GM13977 (cell line): ENCODE measurements at regions not wholly inside any gene's neighbourhood (a gene's known extent, or its start where the extent isn't known, plus 50 kb on each side); places are given as distances from the start of the nearest gene placed in this dataset.
"Not testable (repeated sequence)": the region's sequence is repeated elsewhere in the genome, so short reads cannot be mapped to it uniquely, and the experiment has no call there.

ENCODE experiments used
- DNase-seq: peaks from one replicate; pipeline ENCODE4 v3.0.0; 2012; ENCODE audit warnings: low spot score
- in situ Hi-C: fragments of 300-500 bp; cut with MboI; formaldehyde crosslinking; loops from one replicate; pipeline ENCODE4 v1.12.0; 2022; ENCODE audit warnings: low sequenced_read_pairs, low pct_unique_long_range_greater_than_20kb, mixed read lengths, inconsistent platforms; ENCODE audit not compliant: unreplicated experiment
- TF ChIP-seq, protein P1 (sequence below): IDR thresholded peaks from 2 replicates; pipeline ENCODE4 v1.5.1; 2012; ENCODE audit warnings: mild to moderate bottlenecking, control low read depth; ENCODE audit not compliant: insufficient read depth; ENCODE audit errors: extremely low read depth, missing control alignments

DNA sequence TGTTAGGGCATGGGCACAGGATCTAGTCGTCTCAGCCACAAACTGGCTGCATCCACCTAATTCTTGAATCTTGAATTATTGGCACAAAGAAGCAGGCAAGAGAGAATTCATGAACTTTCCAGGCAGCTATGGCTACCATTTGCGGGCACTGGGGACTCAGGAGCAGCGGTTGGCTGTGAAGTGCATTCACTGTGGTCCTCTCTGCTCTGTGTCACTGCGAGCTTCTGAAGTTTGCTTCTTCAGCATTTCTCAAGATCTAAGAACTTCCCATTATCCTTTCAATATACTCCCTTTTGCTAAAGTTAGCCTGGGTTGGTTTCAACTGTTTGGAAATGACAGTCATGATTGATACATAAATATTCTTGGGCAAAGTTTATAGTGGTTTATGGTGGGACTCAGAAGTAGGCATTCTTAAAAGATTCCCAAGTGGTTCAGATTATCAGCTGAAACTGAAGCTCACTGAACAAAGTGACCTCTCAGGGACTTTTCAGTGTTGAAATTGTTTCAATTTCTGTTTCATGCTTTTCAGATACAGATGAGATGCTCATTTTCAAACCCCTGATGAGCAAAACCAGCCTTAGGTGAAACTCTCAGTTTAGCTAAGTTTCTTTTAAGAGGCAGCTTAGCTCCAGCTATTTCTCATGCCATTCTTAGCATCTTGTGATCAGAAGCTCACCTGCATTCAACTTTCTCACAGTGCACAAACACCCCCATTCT is 1258.3 kb upstream of the GYPC start:
- in situ Hi-C loops, result no loop called here

DNA sequence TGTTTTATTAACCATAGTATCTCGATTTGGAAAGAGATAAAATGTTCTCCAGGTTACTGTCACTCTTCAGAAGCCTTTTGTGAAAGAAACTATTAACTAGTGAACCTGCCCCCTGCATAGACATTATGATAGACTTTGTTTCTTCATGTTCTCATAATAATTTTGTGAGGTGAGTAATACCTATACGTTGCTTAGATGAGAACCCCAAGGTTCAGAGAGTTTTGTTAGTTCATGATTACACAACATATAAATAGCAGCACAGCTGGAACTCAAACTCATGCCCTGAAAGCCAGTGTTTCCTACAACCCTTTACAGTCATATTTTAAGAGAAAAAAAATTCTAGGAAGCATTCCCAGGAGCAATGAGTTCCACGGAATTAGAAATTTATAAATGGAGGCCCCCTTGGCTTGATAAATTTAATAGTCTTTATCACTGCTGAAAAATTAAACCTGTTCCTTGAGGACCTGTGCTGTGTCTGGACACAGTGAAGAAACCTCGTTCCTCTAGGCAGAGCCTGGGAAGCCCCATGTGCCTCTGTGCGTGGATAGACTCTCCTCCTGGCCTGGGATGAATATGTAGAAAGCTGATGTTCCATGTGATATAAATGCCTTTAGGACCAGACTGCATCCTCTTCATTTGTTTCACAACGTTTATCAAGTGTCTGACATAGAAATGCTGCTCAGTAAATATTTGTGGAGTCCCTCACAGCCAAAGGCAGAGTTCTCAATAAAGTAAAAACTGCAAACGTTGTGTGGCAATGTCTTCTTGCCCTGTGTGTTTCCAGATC is 1257.0 kb upstream of the GYPC start:
- DNase-seq, result no peak
- in situ Hi-C loops, result no loop called here
- TF ChIP-seq, protein P1, sequence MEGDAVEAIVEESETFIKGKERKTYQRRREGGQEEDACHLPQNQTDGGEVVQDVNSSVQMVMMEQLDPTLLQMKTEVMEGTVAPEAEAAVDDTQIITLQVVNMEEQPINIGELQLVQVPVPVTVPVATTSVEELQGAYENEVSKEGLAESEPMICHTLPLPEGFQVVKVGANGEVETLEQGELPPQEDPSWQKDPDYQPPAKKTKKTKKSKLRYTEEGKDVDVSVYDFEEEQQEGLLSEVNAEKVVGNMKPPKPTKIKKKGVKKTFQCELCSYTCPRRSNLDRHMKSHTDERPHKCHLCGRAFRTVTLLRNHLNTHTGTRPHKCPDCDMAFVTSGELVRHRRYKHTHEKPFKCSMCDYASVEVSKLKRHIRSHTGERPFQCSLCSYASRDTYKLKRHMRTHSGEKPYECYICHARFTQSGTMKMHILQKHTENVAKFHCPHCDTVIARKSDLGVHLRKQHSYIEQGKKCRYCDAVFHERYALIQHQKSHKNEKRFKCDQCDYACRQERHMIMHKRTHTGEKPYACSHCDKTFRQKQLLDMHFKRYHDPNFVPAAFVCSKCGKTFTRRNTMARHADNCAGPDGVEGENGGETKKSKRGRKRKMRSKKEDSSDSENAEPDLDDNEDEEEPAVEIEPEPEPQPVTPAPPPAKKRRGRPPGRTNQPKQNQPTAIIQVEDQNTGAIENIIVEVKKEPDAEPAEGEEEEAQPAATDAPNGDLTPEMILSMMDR, result no peak

More for the DNA sequence above, 1258.3 kb upstream of the GYPC start:
- TF ChIP-seq, protein P1, result no peak
- peak; percentile 40 for DNase-seq

DNA sequence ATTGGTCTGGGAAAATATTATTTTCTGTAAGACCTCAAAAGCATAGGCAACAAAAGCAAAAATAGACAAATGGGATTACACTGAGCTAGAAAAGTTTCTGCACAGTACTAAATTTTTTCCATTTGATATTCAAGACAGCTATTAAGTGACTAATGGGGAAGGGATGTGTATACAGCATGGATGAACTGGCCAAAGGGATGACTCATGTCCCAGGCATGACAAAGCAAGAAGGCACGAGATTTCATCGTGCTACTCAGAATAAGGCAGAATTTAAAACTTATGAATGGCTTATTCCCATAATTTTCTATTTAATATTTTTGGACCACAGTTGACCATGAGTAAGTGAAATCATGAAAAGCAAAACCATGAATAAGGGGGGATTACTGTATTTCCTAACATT is 1250.1 kb upstream of the GYPC start:
- in situ Hi-C loops, result no loop called here
- no peak for DNase-seq
- TF ChIP-seq, protein P1, result no peak

DNA sequence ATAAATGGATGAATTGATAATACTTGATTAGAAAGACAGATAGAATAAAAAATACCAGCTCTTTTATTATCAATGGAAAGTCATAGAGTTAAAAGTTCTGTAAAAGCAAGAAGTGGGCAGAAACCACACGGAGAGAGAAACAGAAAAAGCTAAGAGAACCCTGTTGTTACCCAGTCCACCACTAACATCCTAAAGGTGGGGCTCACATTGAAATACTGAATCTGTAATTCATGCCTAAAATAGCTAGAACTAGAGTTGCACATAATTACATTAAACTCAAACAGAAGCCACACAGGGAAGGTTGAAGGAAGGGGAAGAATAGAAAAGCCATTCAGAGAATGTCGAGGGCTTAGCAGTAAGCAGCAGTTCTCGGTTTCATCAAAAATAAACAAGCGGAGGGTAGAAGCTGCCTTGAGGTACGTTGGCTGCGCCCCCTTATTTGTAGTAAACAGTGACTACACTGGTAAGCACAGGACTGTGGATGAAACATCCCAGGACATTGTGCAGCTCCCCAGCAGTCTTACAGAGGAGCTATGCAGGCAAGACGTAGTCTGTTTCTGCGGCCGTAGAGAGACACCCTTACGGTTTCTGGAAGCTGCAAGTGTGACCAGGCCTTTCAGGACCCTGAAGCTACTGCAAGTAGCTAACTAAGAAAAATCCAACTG is 1247.0 kb upstream of the GYPC start:
- in situ Hi-C loops, result no loop called here
- TF ChIP-seq, protein P1, result no peak
- no peak for DNase-seq

DNA sequence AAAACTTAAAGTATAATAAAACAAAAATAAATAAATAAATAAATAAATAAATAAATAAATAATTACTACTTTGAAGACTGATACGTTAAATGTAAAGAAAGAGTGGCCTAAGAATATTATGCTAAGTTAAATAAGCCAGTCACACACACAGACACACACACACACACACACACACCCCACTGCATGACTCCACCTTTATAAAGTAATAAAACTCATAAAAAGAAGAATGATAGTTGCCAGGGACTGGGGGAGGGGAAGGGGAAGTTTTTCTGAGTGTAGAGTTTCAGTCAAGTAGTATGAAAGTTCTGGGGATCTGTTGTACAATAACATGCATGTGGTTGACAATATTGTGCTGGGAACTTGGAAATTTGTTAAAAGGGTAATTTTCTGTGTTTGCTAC is 1237.5 kb upstream of the GYPC start:
- TF ChIP-seq, protein P1, result no peak
- DNase-seq, result no peak
- in situ Hi-C loops, result no loop called here

DNA sequence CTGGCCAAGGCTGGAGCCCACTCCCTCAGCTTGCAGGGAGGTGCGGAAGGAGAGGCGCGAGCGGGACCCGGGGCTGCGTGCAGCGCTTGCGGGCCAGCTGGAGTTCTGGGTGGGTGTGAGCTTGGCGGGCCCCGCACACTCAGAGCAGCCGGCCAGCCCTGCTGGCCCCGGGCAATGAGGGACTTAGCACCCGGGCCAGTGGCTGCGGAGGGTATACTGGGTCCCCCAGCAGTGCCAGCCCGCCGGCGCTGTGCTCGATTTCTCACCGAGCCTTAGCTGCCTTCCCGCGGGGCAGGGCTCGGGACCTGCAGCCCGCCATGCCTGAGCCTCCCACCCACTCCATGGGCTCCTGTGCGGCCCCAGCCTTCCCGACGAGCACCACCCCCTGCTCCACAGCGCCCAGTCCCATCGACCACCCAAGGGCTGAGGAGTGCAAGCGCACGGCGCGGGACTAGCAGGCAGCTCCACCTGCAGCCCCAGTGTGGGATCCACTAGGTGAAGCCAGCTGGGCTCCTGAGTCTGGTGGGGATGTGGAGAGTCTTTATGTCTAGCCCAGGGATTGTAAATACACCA is 1233.7 kb upstream of the GYPC start:
- DNase-seq, in situ Hi-C loops: not testable (repeated sequence)
